ENCODE measurements at regions not wholly inside any gene's neighbourhood (a gene's known extent, or its start where the extent isn't known, plus 50 kb on each side); places are given as distances from the start of the nearest gene placed in this dataset.
A peak's percentile ranks its signal among the peaks of the same experiment; 100 is the strongest.

DNA sequence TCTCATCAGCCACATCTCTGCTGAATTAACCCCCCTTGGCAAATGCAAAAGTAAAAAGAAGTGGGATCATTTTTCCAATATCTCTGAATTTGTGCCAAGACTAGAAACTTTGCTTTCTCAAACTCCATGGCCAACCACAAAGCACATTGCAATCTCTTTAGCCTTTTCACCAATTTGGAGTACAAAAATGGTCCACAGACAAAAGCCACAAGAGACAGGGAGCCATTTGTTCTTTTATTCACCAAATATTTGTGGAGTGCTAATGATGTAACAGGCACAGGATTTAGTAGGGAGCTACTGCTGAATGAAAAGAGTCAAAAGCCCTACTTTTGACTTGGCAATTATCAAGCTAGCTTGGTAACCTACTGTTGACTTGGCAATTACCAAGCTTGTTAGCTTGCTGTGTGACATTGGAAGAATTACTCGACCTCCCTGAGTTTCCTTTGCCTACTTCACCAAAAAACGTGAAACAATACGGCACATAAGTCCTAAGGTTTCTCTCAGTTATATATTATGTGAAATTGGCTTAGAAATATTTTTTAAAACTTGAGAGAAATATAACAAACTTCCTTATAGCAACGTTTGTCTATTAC lies 97.1 kb upstream of the KLF3 start:
- H3K4me3 ChIP-seq (ENCODE audit: low read depth, low read length) = no peak overlapping the region
- H3K27ac ChIP-seq (ENCODE audit: low read depth, low read length) = no peak overlapping the region
- H2AFZ ChIP-seq (ENCODE audit: insufficient read depth, low read length, poor library complexity) = no peak overlapping the region
- H4K12ac ChIP-seq (ENCODE audit: low read depth, low read length) = no peak overlapping the region
- no peaks in the 10 kb centered on the region for H3K79me2 ChIP-seq (ENCODE audit: control insufficient read depth, insufficient read depth, low read length, poor library complexity)
- no peaks in the 10 kb centered on the region for H3K79me1 ChIP-seq (ENCODE audit: low read length)
- H2BK5ac ChIP-seq (ENCODE audit: low read depth, low read length, poor library complexity) = no peak overlapping the region
- H2BK12ac ChIP-seq (ENCODE audit: low read length) = no peak overlapping the region
- no peak overlapping the region for H2BK120ac ChIP-seq (ENCODE audit: insufficient read depth, low read length, poor library complexity)
- H3K14ac ChIP-seq (ENCODE audit: low read length) = no peak overlapping the region
- H4K91ac ChIP-seq (ENCODE audit: low read depth, low read length) = no peak overlapping the region
- H3K23ac ChIP-seq (ENCODE audit: low read length) = no peak overlapping the region
- no peaks in the 10 kb centered on the region for H3K9me3 ChIP-seq (ENCODE audit: insufficient read depth, low read depth, low read length)
- no CpG with 5 or more reads among the region's 4 CpGs for WGBS (ENCODE audit: extremely low coverage, insufficient coverage, insufficient read length)
- no peak overlapping the region for H3K4ac ChIP-seq (ENCODE audit: low read depth, low read length)
- no peak for DNase-seq
- no peak overlapping the region for H4K8ac ChIP-seq (ENCODE audit: low read depth, low read length)
- H3K4me2 ChIP-seq (ENCODE audit: low read length) = no peak overlapping the region
- H3K27me3 ChIP-seq (ENCODE audit: insufficient read depth, low read length) = no peaks in the 10 kb centered on the region
- no peak overlapping the region for H3K9ac ChIP-seq (ENCODE audit: low read length)
- H3K36me3 ChIP-seq (ENCODE audit: control insufficient read depth in 1 of 2, insufficient read depth in 2 of 2, low read length in 2 of 2) = no peaks in the 10 kb centered on the region
- no peak overlapping the region for H3K18ac ChIP-seq (ENCODE audit: low read length)
- peaks cover 0 to 4% of the 10 kb centered on the region in 2 experiments for H3K4me1 ChIP-seq (ENCODE audit: control insufficient read depth in 1 of 2, insufficient read depth in 2 of 2, low read length in 2 of 2)
- no peak overlapping the region for H2AK5ac ChIP-seq (ENCODE audit: low read length)

DNA sequence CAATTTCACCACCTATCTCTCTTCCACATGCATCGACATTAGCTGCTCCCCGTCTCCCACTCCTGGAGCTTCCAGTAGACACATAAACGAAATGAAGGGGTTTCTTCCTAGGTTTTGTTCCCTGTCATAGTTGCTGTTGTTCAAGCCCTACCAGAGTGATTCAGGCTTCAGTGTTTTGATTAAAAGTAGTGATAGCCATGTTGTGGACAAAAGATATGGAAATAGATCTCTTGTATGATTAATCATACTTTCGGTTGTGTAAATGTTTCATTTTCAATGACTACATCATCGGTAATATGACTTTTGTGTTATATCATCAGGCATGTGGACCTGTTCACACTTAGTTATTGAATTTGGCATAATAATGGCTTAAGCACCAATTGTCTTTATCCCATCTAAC lies 96.5 kb upstream of the KLF3 start:
- Histone ChIP-seq H3K18ac (ENCODE audit: low read length) (no peak overlapping the region), H3K4ac (ENCODE audit: low read depth, low read length) (no peak overlapping the region), H3K27ac (ENCODE audit: low read depth, low read length) (no peak overlapping the region), H3K4me3 (ENCODE audit: low read depth, low read length) (no peak overlapping the region), H3K27me3 (ENCODE audit: insufficient read depth, low read length) (no peaks in the 10 kb centered on the region), H3K4me1 (ENCODE audit: control insufficient read depth in 1 of 2, insufficient read depth in 2 of 2, low read length in 2 of 2) (peaks cover 0 to 4% of the 10 kb centered on the region in 2 experiments), H3K9ac (ENCODE audit: low read length) (no peak overlapping the region), H3K9me3 (ENCODE audit: insufficient read depth, low read depth, low read length) (no peaks in the 10 kb centered on the region), H3K23ac (ENCODE audit: low read length) (no peak overlapping the region), H3K4me2 (ENCODE audit: low read length) (no peak overlapping the region), H3K36me3 (ENCODE audit: control insufficient read depth in 1 of 2, insufficient read depth in 2 of 2, low read length in 2 of 2) (no peaks in the 10 kb centered on the region), H4K12ac (ENCODE audit: low read depth, low read length) (no peak overlapping the region), H2BK120ac (ENCODE audit: insufficient read depth, low read length, poor library complexity) (no peak overlapping the region), H4K8ac (ENCODE audit: low read depth, low read length) (no peak overlapping the region), H2BK5ac (ENCODE audit: low read depth, low read length, poor library complexity) (no peak overlapping the region), H4K91ac (ENCODE audit: low read depth, low read length) (no peak overlapping the region), H2AFZ (ENCODE audit: insufficient read depth, low read length, poor library complexity) (no peak overlapping the region), H3K79me2 (ENCODE audit: control insufficient read depth, insufficient read depth, low read length, poor library complexity) (no peaks in the 10 kb centered on the region), H2BK12ac (ENCODE audit: low read length) (no peak overlapping the region), H2AK5ac (ENCODE audit: low read length) (no peak overlapping the region), H3K14ac (ENCODE audit: low read length) (no peak overlapping the region), H3K79me1 (ENCODE audit: low read length) (no peaks in the 10 kb centered on the region)
- peak in 1 of 2 donors; percentile 11 for DNase-seq
- no CpG with 5 or more reads among the region's 5 CpGs for WGBS (ENCODE audit: extremely low coverage, insufficient coverage, insufficient read length)

DNA sequence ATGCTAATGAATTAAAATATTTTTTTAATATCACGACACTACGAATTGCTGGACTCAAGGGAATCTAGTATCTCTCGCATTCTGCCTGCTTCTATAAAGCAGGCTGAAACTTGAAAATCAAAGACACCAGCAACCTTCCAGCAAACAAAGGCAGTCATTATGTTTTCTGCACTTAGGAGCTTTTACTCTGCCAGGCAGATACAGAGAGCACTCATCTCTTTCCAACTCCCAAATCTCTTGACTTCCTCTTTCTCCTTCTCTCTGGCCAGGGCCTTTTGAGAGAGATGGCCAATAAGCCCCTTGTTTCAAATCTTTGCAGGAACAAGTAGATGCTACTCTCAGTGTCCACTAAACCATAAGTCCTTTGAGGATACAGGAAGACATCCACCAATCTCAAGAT lies 95.2 kb upstream of the KLF3 start:
- H4K12ac ChIP-seq (ENCODE audit: low read depth, low read length) = no peak overlapping the region
- H3K23ac ChIP-seq (ENCODE audit: low read length) = no peak overlapping the region
- no peak overlapping the region for H3K4ac ChIP-seq (ENCODE audit: low read depth, low read length)
- H3K36me3 ChIP-seq (ENCODE audit: control insufficient read depth in 1 of 2, insufficient read depth in 2 of 2, low read length in 2 of 2) = no peaks in the 10 kb centered on the region
- H3K4me3 ChIP-seq (ENCODE audit: low read depth, low read length) = no peak overlapping the region
- no peak overlapping the region for H4K8ac ChIP-seq (ENCODE audit: low read depth, low read length)
- H2AFZ ChIP-seq (ENCODE audit: insufficient read depth, low read length, poor library complexity) = no peak overlapping the region
- no peaks in the 10 kb centered on the region for H3K79me1 ChIP-seq (ENCODE audit: low read length)
- H2BK12ac ChIP-seq (ENCODE audit: low read length) = no peak overlapping the region
- no peak overlapping the region for H3K9ac ChIP-seq (ENCODE audit: low read length)
- no peak overlapping the region for H3K4me2 ChIP-seq (ENCODE audit: low read length)
- H3K27ac ChIP-seq (ENCODE audit: low read depth, low read length) = no peak overlapping the region
- H3K27me3 ChIP-seq (ENCODE audit: insufficient read depth, low read length) = no peaks in the 10 kb centered on the region
- no peak overlapping the region for H3K14ac ChIP-seq (ENCODE audit: low read length)
- no peak overlapping the region for H4K91ac ChIP-seq (ENCODE audit: low read depth, low read length)
- DNase-seq = no peak
- WGBS (ENCODE audit: extremely low coverage, insufficient coverage, insufficient read length) = no CpG with 5 or more reads among the region's 3 CpGs
- H3K79me2 ChIP-seq (ENCODE audit: control insufficient read depth, insufficient read depth, low read length, poor library complexity) = no peaks in the 10 kb centered on the region
- H2BK120ac ChIP-seq (ENCODE audit: insufficient read depth, low read length, poor library complexity) = no peak overlapping the region
- H2BK5ac ChIP-seq (ENCODE audit: low read depth, low read length, poor library complexity) = no peak overlapping the region
- no peaks in the 10 kb centered on the region for H3K9me3 ChIP-seq (ENCODE audit: insufficient read depth, low read depth, low read length)
- H2AK5ac ChIP-seq (ENCODE audit: low read length) = no peak overlapping the region
- no peak overlapping the region for H3K18ac ChIP-seq (ENCODE audit: low read length)
- no peaks in the 10 kb centered on the region for H3K4me1 ChIP-seq (ENCODE audit: control insufficient read depth in 1 of 2, insufficient read depth in 2 of 2, low read length in 2 of 2)

DNA sequence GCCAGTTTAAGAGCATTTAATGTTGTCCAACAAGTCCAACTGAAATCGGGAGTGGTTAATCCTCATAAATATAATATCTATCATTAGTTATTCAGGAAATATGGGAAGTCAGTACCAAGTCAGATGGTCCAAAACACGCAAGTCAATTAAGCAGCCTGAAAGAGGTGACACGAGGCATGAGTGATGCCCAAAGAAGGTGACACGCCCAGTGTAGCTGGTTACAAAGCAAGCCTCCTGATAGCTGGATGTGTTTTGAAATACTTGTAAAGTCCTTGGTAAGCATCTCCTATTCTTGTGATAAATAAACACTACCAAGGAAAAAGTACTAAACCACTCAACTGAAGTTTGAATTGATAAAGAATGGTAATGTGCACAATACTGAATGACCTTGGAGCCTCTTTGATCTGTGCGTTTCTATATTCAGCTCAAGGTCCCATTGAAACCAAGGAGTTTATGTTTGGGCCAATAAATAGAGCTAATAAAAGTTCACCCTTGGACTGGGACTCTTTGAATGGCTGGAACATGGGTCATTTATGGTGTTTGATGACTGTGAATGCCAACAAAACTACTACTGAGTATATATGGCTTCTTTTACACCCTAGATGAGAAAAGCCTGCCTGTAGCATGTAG lies 93.2 kb upstream of the KLF3 start:
- H3K79me1 ChIP-seq (ENCODE audit: low read length) = no peaks in the 10 kb centered on the region
- no peak overlapping the region for H2BK120ac ChIP-seq (ENCODE audit: insufficient read depth, low read length, poor library complexity)
- no peak overlapping the region for H3K14ac ChIP-seq (ENCODE audit: low read length)
- H3K4me2 ChIP-seq (ENCODE audit: low read length) = no peak overlapping the region
- no peak for DNase-seq
- no peak overlapping the region for H3K4me3 ChIP-seq (ENCODE audit: low read depth, low read length)
- H4K12ac ChIP-seq (ENCODE audit: low read depth, low read length) = no peak overlapping the region
- no peaks in the 10 kb centered on the region for H3K4me1 ChIP-seq (ENCODE audit: control insufficient read depth in 1 of 2, insufficient read depth in 2 of 2, low read length in 2 of 2)
- H3K9me3 ChIP-seq (ENCODE audit: insufficient read depth, low read depth, low read length) = no peaks in the 10 kb centered on the region
- no peak overlapping the region for H2BK12ac ChIP-seq (ENCODE audit: low read length)
- H2AK5ac ChIP-seq (ENCODE audit: low read length) = no peak overlapping the region
- WGBS (ENCODE audit: extremely low coverage, insufficient coverage, insufficient read length) = no CpG with 5 or more reads among the region's 5 CpGs
- no peak overlapping the region for H3K23ac ChIP-seq (ENCODE audit: low read length)
- no peak overlapping the region for H2BK5ac ChIP-seq (ENCODE audit: low read depth, low read length, poor library complexity)
- no peaks in the 10 kb centered on the region for H3K27me3 ChIP-seq (ENCODE audit: insufficient read depth, low read length)
- no peak overlapping the region for H3K9ac ChIP-seq (ENCODE audit: low read length)
- H3K27ac ChIP-seq (ENCODE audit: low read depth, low read length) = no peak overlapping the region
- no peak overlapping the region for H3K18ac ChIP-seq (ENCODE audit: low read length)
- H3K36me3 ChIP-seq (ENCODE audit: control insufficient read depth in 1 of 2, insufficient read depth in 2 of 2, low read length in 2 of 2) = no peaks in the 10 kb centered on the region
- H4K91ac ChIP-seq (ENCODE audit: low read depth, low read length) = no peak overlapping the region
- H4K8ac ChIP-seq (ENCODE audit: low read depth, low read length) = no peak overlapping the region
- no peak overlapping the region for H2AFZ ChIP-seq (ENCODE audit: insufficient read depth, low read length, poor library complexity)
- H3K4ac ChIP-seq (ENCODE audit: low read depth, low read length) = no peak overlapping the region
- no peaks in the 10 kb centered on the region for H3K79me2 ChIP-seq (ENCODE audit: control insufficient read depth, insufficient read depth, low read length, poor library complexity)
